ENCODE measurements at regions not wholly inside any gene's neighbourhood (a gene's known extent, or its start where the extent isn't known, plus 50 kb on each side); places are given as distances from the start of the nearest gene placed in this dataset.
A peak's percentile ranks its signal among the peaks of the same experiment; 100 is the strongest.

GRCh38 chr5:68872088-68872839, 221.6 kb upstream of the SLC30A5 start:
- no peak for DNase-seq (ENCODE audit: low read depth)

- no peak for DNase-seq (ENCODE audit: low read depth)
Observed at GRCh38 chr5:68873198-68873597, 220.6 kb upstream of the SLC30A5 start.

GRCh38 chr5:68875351-68875750, 218.5 kb upstream of the SLC30A5 start:
- DNase-seq (ENCODE audit: low read depth): no peak

GRCh38 chr5:68883436-68883835, 210.4 kb upstream of the SLC30A5 start:
- no peak for DNase-seq (ENCODE audit: low read depth)

GRCh38 chr5:68884144-68884754, 209.6 kb upstream of the SLC30A5 start:
- DNase-seq (ENCODE audit: low read depth): no peak

- DNase-seq (ENCODE audit: low read depth): no peak
Observed at GRCh38 chr5:68884883-68885282, 208.9 kb upstream of the SLC30A5 start.

- DNase-seq (ENCODE audit: low read depth): no peak
Observed at GRCh38 chr5:68886814-68887213, 207.0 kb upstream of the SLC30A5 start.

GRCh38 chr5:68891718-68892117, 202.1 kb upstream of the SLC30A5 start:
- peak; percentile 4 for DNase-seq (ENCODE audit: low read depth)

GRCh38 chr5:68894673-68895072, 199.1 kb upstream of the SLC30A5 start:
- no peak for DNase-seq (ENCODE audit: low read depth)

GRCh38 chr5:68898951-68899471, 194.8 kb upstream of the SLC30A5 start:
- DNase-seq (ENCODE audit: low read depth): no peak

- no peak for DNase-seq (ENCODE audit: low read depth)
Observed at GRCh38 chr5:68911840-68912690, 181.7 kb upstream of the SLC30A5 start.

- DNase-seq (ENCODE audit: low read depth): no peak
Observed at GRCh38 chr5:68915079-68915478, 178.7 kb upstream of the SLC30A5 start.

GRCh38 chr5:68918306-68918705, 175.5 kb upstream of the SLC30A5 start:
- DNase-seq (ENCODE audit: low read depth): no peak

GRCh38 chr5:68919988-68920490, 173.8 kb upstream of the SLC30A5 start:
- DNase-seq (ENCODE audit: low read depth): no peak

- DNase-seq (ENCODE audit: low read depth): no peak
Observed at GRCh38 chr5:68920888-68921287, 172.9 kb upstream of the SLC30A5 start.

GRCh38 chr5:68922172-68922987, 171.4 kb upstream of the SLC30A5 start:
- no peak for DNase-seq (ENCODE audit: low read depth)

- no peak for DNase-seq (ENCODE audit: low read depth)
Observed at GRCh38 chr5:68924481-68925145, 169.2 kb upstream of the SLC30A5 start.

- no peak for DNase-seq (ENCODE audit: low read depth)
Observed at GRCh38 chr5:68928617-68929302, 165.1 kb upstream of the SLC30A5 start.

GRCh38 chr5:68930139-68930538, 163.7 kb upstream of the SLC30A5 start:
- DNase-seq (ENCODE audit: low read depth): no peak

GRCh38 chr5:68932830-68933434, 160.9 kb upstream of the SLC30A5 start:
- DNase-seq (ENCODE audit: low read depth): no peak

Data from activated gamma-delta T cell treated with anti-CD3 and anti-CD28 coated beads, Interleukin-2, amount 50 U/mL, for 16 hours (primary cell).